Progenitor cell of endocrine pancreas (in vitro differentiated cells): ENCODE measurements at regions not wholly inside any gene's neighbourhood (a gene's known extent, or its start where the extent isn't known, plus 50 kb on each side); places are given as distances from the start of the nearest gene placed in this dataset.

Experiments
- DNase-seq: peaks from one replicate; pipeline ENCODE4 v3.0.0; 2021; ENCODE audit warnings: low spot score; ENCODE audit not compliant: unreplicated experiment
- H3K27ac Mint-ChIP-seq: 2 replicates; pipeline ENCODE4 v1.8.0; 2021; ENCODE audit warnings: mild to moderate bottlenecking, moderate library complexity, mixed read lengths
- H3K27me3 Mint-ChIP-seq: 2 replicates; pipeline ENCODE4 v1.8.0; 2021; ENCODE audit warnings: mixed read lengths
- H3K36me3 Mint-ChIP-seq: 2 replicates; pipeline ENCODE4 v1.8.0; 2022; ENCODE audit warnings: mixed read lengths; ENCODE audit not compliant: insufficient read depth
- H3K4me1 Mint-ChIP-seq: 2 replicates; pipeline ENCODE4 v1.8.0; 2021; ENCODE audit warnings: low read depth, mixed read lengths
- H3K4me3 Mint-ChIP-seq: 2 replicates; pipeline ENCODE4 v1.8.0; 2021; ENCODE audit warnings: low read depth, mild to moderate bottlenecking, moderate library complexity, mixed read lengths
- H3K9me3 Mint-ChIP-seq: 2 replicates; pipeline ENCODE4 v1.8.0; 2021; ENCODE audit warnings: low read depth, mixed read lengths
- TF ChIP-seq, protein P1 (sequence below): fragments of 200-600 bp; sonication (generic); IDR thresholded peaks from one replicate; pipeline ENCODE4 v1.5.0; 2021; ENCODE audit warnings: antibody characterized with exemption, mild to moderate bottlenecking; ENCODE audit not compliant: unreplicated experiment

DNA sequence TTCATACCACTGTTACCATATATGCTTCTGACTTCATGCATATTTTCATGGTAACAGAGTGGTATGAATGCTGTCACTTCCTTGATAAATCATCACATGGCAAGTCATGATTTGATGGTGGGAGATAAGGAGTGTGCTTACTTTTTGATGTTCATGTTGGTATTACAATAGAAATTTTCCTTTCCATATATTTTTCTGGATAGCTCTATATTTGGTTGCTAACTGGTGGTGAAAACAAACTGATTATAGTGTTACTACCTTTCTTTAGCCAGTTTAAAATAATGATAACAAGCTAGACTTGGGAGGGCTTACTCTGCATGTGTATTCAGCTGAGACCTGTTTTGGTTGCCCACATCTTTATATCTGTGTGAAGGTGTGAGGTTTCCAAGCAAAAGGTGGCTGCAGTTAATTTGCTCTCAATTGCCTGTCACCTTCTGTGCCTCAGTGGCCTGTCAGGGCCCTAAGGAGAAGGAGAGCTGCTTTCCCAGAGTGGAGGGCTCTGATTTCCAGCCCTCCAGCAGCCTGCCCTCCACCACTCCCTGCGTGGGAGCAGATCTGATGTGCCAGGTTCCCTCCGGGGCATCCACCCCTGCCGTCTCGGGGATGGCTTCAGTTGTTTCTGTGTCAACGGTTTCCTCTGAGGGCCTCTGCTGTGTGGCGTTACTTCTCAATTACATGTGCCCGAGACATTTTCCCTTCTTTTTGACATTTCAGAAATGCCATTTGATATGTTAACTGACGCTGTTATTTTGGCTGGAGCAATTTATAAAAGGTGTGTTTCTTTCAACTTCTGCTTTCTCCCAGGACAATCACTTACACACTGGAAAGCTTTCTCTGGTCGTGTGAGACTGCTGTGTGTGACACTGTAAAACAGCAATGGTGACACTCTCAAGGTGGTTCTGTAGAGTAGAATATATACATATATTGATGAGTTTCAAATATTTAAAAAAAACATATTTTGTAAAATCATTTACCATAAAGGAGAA is 107.7 kb upstream of the KLF6 start:
- H3K4me1 Mint-ChIP-seq: peaks cover 19% of the 10 kb centered on the region
- peaks cover 7% of the 10 kb centered on the region for H3K27me3 Mint-ChIP-seq
- H3K27ac Mint-ChIP-seq: no peak overlapping the region
- H3K9me3 Mint-ChIP-seq: no peaks in the 10 kb centered on the region
- no peak for DNase-seq
- H3K4me3 Mint-ChIP-seq: no peak overlapping the region
- H3K36me3 Mint-ChIP-seq: no peaks in the 10 kb centered on the region
- TF ChIP-seq, protein P1, sequence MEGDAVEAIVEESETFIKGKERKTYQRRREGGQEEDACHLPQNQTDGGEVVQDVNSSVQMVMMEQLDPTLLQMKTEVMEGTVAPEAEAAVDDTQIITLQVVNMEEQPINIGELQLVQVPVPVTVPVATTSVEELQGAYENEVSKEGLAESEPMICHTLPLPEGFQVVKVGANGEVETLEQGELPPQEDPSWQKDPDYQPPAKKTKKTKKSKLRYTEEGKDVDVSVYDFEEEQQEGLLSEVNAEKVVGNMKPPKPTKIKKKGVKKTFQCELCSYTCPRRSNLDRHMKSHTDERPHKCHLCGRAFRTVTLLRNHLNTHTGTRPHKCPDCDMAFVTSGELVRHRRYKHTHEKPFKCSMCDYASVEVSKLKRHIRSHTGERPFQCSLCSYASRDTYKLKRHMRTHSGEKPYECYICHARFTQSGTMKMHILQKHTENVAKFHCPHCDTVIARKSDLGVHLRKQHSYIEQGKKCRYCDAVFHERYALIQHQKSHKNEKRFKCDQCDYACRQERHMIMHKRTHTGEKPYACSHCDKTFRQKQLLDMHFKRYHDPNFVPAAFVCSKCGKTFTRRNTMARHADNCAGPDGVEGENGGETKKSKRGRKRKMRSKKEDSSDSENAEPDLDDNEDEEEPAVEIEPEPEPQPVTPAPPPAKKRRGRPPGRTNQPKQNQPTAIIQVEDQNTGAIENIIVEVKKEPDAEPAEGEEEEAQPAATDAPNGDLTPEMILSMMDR: no peak

- no peaks in the 10 kb centered on the region for H3K9me3 Mint-ChIP-seq
- peaks cover 28% of the 10 kb centered on the region for H3K4me1 Mint-ChIP-seq
- H3K27me3 Mint-ChIP-seq: peaks cover 7% of the 10 kb centered on the region
- TF ChIP-seq, protein P1: no peak
- H3K4me3 Mint-ChIP-seq: no peak overlapping the region
- H3K36me3 Mint-ChIP-seq: no peaks in the 10 kb centered on the region
- no peak overlapping the region for H3K27ac Mint-ChIP-seq
- no peak for DNase-seq
These were observed 106.4 kb upstream of the KLF6 start for GRCh38 chr10:3891396-3891795.

DNA sequence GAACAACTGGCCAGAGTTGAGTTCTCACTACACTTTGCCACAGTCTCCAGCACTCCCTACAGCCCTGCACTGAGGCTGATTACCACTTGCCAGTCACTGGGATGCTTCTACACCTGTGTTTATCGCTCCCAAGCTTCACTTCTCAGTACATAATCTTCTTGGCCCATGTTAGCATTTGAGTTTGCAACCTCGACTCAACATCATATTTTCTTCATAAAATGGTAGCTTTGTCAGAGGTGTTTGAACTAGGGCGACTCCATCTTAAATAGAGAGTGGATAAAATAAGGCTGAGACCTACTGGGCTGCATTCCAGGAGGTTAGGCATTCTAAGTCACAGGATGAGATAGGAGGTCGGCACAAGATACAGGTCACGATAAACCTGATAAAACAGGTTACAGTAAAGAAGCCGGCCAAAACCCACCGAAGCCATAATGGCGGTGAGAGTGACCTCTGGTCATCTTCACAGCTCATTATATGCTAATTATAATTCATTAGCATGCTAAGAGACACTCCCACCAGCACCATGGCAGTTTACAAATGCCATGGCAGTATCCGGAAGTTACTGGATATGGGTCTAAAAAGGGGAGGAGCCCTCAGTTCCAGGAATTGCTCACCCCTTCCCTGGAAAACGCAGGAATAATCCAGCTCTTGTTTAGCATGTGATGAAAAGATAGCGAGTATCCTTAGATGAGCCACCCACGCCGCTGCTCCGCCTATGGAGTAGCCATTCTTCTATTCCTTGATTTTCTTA is 105.8 kb upstream of the KLF6 start:
- H3K4me3 Mint-ChIP-seq: no peak overlapping the region
- TF ChIP-seq, protein P1: no peak
- H3K27ac Mint-ChIP-seq: no peak overlapping the region
- no peaks in the 10 kb centered on the region for H3K36me3 Mint-ChIP-seq
- H3K4me1 Mint-ChIP-seq: peaks cover 30% of the 10 kb centered on the region
- no peak for DNase-seq
- H3K9me3 Mint-ChIP-seq: no peaks in the 10 kb centered on the region
- H3K27me3 Mint-ChIP-seq: peaks cover 7% of the 10 kb centered on the region

GRCh38 chr10:3889961-3890522 is 105.0 kb upstream of the KLF6 start:
- Mint-ChIP-seq H3K9me3 (no peaks in the 10 kb centered on the region), H3K4me1 (peaks cover 29% of the 10 kb centered on the region), H3K27me3 (peaks cover 7% of the 10 kb centered on the region), H3K27ac (peak overlapping the region; percentile 51), H3K36me3 (no peaks in the 10 kb centered on the region), H3K4me3 (no peak overlapping the region)
- no peak for DNase-seq
- TF ChIP-seq, protein P1: no peak

DNA sequence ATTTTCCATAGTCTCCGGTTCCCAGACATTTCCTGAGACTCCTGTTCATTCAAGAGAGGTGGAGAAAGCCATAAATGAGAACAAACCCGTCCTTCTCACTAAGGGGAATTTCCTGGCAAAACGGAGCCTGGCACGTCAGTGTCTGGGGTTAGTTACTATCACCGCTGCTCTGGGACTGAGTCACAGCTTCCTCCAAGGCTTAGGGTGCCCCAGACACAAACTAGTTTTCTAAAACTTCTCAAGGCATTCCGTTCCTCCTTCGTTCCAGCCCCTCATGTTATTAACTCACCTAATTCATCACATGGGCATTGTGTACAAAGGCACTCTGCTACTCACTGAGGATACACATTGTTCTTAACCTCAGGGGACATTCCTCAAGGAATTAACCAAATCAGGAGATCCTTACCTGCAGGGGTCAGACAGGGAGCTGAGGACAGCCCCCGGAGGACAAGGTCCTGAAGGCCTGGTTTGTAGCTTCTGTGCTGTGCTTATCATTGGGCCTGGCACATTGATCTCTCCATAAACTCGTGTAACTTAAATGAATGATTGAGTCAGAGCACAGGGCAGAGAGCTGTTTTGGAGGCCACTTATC is 103.0 kb upstream of the KLF6 start:
- Mint-ChIP-seq H3K9me3 (no peaks in the 10 kb centered on the region), H3K27me3 (peaks cover 12% of the 10 kb centered on the region), H3K4me1 (peaks cover 24% of the 10 kb centered on the region), H3K36me3 (no peaks in the 10 kb centered on the region), H3K4me3 (no peak overlapping the region), H3K27ac (peak overlapping the region; percentile 77)
- TF ChIP-seq, protein P1: no peak
- no peak for DNase-seq
